Chondrocyte (in vitro differentiated cells): ENCODE measurements at regions not wholly inside any gene's neighbourhood (a gene's known extent, or its start where the extent isn't known, plus 50 kb on each side); places are given as distances from the start of the nearest gene placed in this dataset.

Source experiments
- DNase-seq: peaks from one replicate; pipeline ENCODE4 v3.0.0; 2021; ENCODE audit warnings: mixed read lengths, low spot score
- H3K27ac Mint-ChIP-seq: one replicate; pipeline ENCODE4 v1.8.0; 2021; ENCODE audit warnings: mild to moderate bottlenecking, moderate library complexity, mixed read lengths; ENCODE audit not compliant: unreplicated experiment
- H3K27me3 Mint-ChIP-seq: 2 replicates; pipeline ENCODE4 v1.8.0; 2021; ENCODE audit warnings: low read depth, mixed read lengths
- H3K36me3 Mint-ChIP-seq: 2 replicates; pipeline ENCODE4 v1.8.0; 2021; ENCODE audit warnings: low read depth, mixed read lengths
- H3K4me1 Mint-ChIP-seq: 2 replicates; pipeline ENCODE4 v1.8.0; 2021; ENCODE audit warnings: low read depth, mild to moderate bottlenecking, mixed read lengths
- H3K4me3 Mint-ChIP-seq: one replicate; pipeline ENCODE4 v1.8.0; 2021; ENCODE audit warnings: mild to moderate bottlenecking, moderate library complexity, mixed read lengths; ENCODE audit not compliant: unreplicated experiment
- H3K9me3 Mint-ChIP-seq: 2 replicates; pipeline ENCODE4 v1.8.0; 2021; ENCODE audit warnings: low read depth, mixed read lengths
- TF ChIP-seq, protein P1 (sequence below): fragments of 200-600 bp; sonication (generic); IDR thresholded peaks from 2 replicates; pipeline ENCODE4 v1.5.0; 2021; ENCODE audit warnings: antibody characterized with exemption, mild to moderate bottlenecking, moderate library complexity

DNA sequence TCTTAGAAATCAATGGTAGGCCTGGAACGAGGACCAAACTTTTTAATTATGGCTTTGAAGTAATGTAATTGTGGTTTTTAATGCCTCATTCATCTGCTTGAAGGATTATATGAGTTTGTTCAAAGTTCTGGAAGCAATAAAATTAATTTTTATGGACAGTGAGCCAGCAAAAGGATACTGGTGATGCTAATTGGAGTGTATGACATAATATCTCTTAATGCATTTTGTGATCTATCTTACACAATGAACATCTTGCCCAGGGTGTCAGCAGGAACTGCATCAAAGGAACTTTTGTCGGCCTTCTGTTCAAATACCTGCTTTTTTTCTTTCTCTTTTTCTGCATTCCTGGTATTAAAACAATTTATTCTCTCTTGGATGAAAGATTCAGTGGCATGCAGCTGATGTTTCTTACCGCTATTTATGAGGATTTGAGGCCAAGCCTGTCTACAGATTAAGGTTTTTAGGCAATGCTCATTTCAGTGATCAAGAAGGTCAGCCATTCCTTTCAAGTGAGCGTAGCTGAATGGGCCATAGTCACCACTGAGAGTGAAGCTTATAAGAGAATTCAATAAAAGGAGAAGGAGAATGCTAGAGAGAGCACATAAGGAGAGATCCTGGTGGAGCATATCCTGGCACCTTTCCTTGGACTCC is 974.8 kb downstream of the SORCS3 start:
- peaks cover 9% of the 10 kb centered on the region for H3K9me3 Mint-ChIP-seq
- H3K27me3 Mint-ChIP-seq: peaks cover 2% of the 10 kb centered on the region
- H3K4me3 Mint-ChIP-seq: no peak overlapping the region
- TF ChIP-seq, protein P1, sequence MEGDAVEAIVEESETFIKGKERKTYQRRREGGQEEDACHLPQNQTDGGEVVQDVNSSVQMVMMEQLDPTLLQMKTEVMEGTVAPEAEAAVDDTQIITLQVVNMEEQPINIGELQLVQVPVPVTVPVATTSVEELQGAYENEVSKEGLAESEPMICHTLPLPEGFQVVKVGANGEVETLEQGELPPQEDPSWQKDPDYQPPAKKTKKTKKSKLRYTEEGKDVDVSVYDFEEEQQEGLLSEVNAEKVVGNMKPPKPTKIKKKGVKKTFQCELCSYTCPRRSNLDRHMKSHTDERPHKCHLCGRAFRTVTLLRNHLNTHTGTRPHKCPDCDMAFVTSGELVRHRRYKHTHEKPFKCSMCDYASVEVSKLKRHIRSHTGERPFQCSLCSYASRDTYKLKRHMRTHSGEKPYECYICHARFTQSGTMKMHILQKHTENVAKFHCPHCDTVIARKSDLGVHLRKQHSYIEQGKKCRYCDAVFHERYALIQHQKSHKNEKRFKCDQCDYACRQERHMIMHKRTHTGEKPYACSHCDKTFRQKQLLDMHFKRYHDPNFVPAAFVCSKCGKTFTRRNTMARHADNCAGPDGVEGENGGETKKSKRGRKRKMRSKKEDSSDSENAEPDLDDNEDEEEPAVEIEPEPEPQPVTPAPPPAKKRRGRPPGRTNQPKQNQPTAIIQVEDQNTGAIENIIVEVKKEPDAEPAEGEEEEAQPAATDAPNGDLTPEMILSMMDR: no peak
- H3K4me1 Mint-ChIP-seq: no peaks in the 10 kb centered on the region
- H3K27ac Mint-ChIP-seq: no peak overlapping the region
- no peak for DNase-seq
- no peaks in the 10 kb centered on the region for H3K36me3 Mint-ChIP-seq

DNA sequence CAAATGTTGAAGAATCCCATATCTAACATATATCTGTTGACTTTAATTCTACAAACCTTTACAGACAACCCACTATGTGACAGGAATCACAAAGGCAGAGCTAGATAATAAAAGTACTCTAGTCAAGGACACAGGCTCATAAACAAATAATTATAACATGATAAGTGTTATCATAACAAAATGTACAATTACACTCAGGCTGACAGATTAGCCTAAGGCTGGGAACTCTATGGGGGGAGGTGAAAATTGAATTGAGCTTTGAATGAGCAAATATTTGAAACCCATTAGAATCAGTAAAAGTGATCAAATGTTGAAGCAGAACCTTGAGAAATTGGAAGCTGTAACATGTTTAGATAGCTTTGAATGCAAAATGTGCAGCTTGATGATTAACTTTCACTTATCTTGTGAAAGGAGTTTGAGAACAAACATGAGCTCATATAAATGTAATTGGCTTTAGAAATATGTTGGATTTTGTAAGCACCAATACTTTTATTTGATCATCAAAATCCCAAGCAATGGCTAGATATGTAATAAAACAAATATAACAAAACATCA is 970.2 kb downstream of the SORCS3 start:
- Mint-ChIP-seq H3K4me1 (no peaks in the 10 kb centered on the region), H3K27me3 (no peaks in the 10 kb centered on the region), H3K4me3 (no peak overlapping the region), H3K36me3 (no peaks in the 10 kb centered on the region), H3K27ac (no peak overlapping the region), H3K9me3 (peaks cover 11% of the 10 kb centered on the region)
- TF ChIP-seq, protein P1: no peak
- DNase-seq: no peak

DNA sequence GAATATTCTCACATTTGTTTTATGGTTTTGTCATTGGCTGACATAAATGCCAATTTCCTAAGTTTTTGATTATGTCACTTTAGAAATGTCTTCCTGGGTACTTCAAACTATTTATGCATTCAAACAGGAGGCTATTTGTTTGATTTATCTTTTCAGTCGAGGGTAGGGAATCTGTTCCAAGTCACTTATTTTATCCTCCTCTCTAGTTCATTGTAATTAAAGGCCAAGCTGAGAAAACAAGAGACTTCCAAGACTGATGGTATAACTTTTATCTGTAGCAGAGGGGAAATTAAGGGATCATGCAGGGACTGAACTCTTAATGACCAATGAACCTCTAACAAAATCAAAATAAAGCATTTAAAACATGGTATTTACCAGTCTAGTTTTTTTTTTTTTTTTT is 968.4 kb downstream of the SORCS3 start:
- TF ChIP-seq, protein P1: no peak
- H3K9me3 Mint-ChIP-seq: peaks cover 11% of the 10 kb centered on the region
- H3K27me3 Mint-ChIP-seq: no peaks in the 10 kb centered on the region
- no peaks in the 10 kb centered on the region for H3K36me3 Mint-ChIP-seq
- no peak overlapping the region for H3K4me3 Mint-ChIP-seq
- no peaks in the 10 kb centered on the region for H3K4me1 Mint-ChIP-seq
- no peak overlapping the region for H3K27ac Mint-ChIP-seq
- DNase-seq: no peak

DNA sequence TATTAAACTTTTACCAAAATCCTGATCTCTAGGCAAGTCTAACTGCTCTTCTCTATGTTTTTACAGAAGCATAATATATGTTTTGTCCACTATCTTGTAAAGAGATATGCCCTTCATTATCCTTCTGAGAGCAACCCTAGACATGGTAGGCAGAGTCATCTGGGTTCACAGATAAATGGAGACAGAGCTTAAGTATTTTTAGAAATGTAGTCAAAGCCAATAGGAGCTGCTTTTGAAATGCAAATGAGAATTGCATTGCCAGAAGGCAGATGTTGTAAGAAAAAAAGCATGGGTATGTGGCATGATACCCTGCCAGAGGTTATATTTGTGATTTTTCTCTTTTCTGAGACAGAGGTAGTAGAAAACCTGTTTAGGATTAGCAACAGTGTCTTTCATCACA is 964.8 kb downstream of the SORCS3 start:
- TF ChIP-seq, protein P1: no peak
- no peaks in the 10 kb centered on the region for H3K4me1 Mint-ChIP-seq
- DNase-seq: no peak
- H3K36me3 Mint-ChIP-seq: peaks cover 3% of the 10 kb centered on the region
- no peak overlapping the region for H3K27ac Mint-ChIP-seq
- H3K4me3 Mint-ChIP-seq: no peak overlapping the region
- H3K9me3 Mint-ChIP-seq: peaks cover 13% of the 10 kb centered on the region
- peaks cover 3% of the 10 kb centered on the region for H3K27me3 Mint-ChIP-seq

DNA sequence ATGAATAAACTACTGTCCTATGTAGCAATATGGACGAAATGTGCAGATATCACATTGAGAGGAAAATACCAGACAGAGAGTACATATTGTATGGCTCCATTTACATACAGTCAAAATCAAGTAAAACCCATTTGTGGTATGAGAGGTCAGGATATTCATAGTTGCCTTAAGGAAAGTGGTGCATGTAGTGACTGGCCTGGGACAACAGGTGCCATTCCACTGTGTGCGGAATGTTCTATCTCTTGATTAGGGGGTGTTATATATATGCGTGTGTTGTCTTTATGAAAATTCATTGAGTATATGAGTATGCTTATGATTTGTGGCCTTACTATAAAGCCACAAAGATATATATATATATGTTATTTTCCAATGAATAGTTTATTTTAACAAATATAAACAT is 964.0 kb downstream of the SORCS3 start:
- no peaks in the 10 kb centered on the region for H3K4me1 Mint-ChIP-seq
- peaks cover 3% of the 10 kb centered on the region for H3K36me3 Mint-ChIP-seq
- no peak for DNase-seq
- no peak overlapping the region for H3K4me3 Mint-ChIP-seq
- peaks cover 13% of the 10 kb centered on the region for H3K9me3 Mint-ChIP-seq
- no peak overlapping the region for H3K27ac Mint-ChIP-seq
- TF ChIP-seq, protein P1: no peak
- peaks cover 3% of the 10 kb centered on the region for H3K27me3 Mint-ChIP-seq
